ENCODE measurements at regions not wholly inside any gene's neighbourhood (a gene's known extent, or its start where the extent isn't known, plus 50 kb on each side); places are given as distances from the start of the nearest gene placed in this dataset.

GRCh38 chr10:3559011-3559410 is 226.0 kb downstream of the KLF6 start:
- TF ChIP-seq CTCF (conservative IDR thresholded peaks at IDR 0.05; ENCODE audit: low read depth, low read length): no peak
- TF ChIP-seq EZH2 (IDR thresholded peaks at IDR 0.05; ENCODE audit: low read length, unreplicated experiment): no peak
- no peak for TF ChIP-seq EZH2phosphoT487 (IDR thresholded peaks at IDR 0.05; ENCODE audit: borderline replicate concordance, low read length)

Data from PC-3 (cell line).